Prostate gland (tissue), 2 donors: ENCODE measurements at regions not wholly inside any gene's neighbourhood (a gene's known extent, or its start where the extent isn't known, plus 50 kb on each side); places are given as distances from the start of the nearest gene placed in this dataset.
"Not testable (repeated sequence)": the region's sequence is repeated elsewhere in the genome, so short reads cannot be mapped to it uniquely, and the experiment has no call there.

Source experiments
- DNase-seq: peaks from one replicate; pipeline ENCODE4 v3.0.0-alpha.2; 2019; ENCODE audit warnings: low spot score
- H3K27ac ChIP-seq, 2 donors: fragments of 200-600 bp; sonication (generic); 2 replicates each; pipeline ENCODE4 v1.5.1; 2017 to 2019
- H3K27me3 ChIP-seq: fragments of 200-600 bp; sonication (generic); replicated peaks from 2 replicates; pipeline ENCODE4 v1.5.1; 2019; ENCODE audit not compliant: insufficient read depth
- H3K36me3 ChIP-seq, 2 donors: fragments of 200-600 bp; sonication (generic); 1 replicate in 1 of 2; 2 replicates in 1 of 2; pipeline versions ENCODE4 v1.5.1 to v1.8.1; 2017 to 2019
- H3K4me1 ChIP-seq: fragments of 200-600 bp; sonication (generic); replicated peaks from 2 replicates; pipeline ENCODE4 v1.5.1; 2019
- H3K4me3 ChIP-seq, 2 donors: fragments of 200-600 bp; sonication (generic); 2 replicates each; pipeline ENCODE4 v1.5.1; 2017 to 2019
- H3K9me3 ChIP-seq: fragments of 200-600 bp; sonication (generic); 2 replicates; pipeline ENCODE4 v1.5.1; 2017
- POLR2A ChIP-seq: fragments of 450-650 bp; IDR thresholded peaks from one replicate; pipeline ENCODE4 v1.6.1; 2016; ENCODE audit warnings: antibody characterized with exemption, mild to moderate bottlenecking
- POLR2AphosphoS5 ChIP-seq: sonication (generic); formaldehyde crosslinking; IDR thresholded peaks from one replicate; pipeline ENCODE4 v1.6.1; 2017; ENCODE audit warnings: antibody characterized with exemption
- WGBS: methylation state at CpG from one replicate; pipeline ENCODE4 v1.1.5; 2018; 5-methylcytosine and 5-hydroxymethylcytosine counted together
- intact Hi-C: fragments of 100-400 bp; cut with DNase I; formaldehyde crosslinking; loops from one replicate; pipeline ENCODE4 v1.14.2; 2022
- TF ChIP-seq, protein P1 (sequence below), 4 experiments: fragments of 200-600 bp in 2 of 4; fragments of 450-650 bp in 2 of 4; sonication (generic) in 2 of 4; IDR thresholded peaks; 1 replicate in 3 of 4; 2 replicates in 1 of 4; pipeline ENCODE4 v1.5.1; 2016 to 2019; ENCODE audit warnings: antibody characterized with exemption in 4 of 4, mild to moderate bottlenecking in 2 of 4, moderate library complexity in 2 of 4

DNA sequence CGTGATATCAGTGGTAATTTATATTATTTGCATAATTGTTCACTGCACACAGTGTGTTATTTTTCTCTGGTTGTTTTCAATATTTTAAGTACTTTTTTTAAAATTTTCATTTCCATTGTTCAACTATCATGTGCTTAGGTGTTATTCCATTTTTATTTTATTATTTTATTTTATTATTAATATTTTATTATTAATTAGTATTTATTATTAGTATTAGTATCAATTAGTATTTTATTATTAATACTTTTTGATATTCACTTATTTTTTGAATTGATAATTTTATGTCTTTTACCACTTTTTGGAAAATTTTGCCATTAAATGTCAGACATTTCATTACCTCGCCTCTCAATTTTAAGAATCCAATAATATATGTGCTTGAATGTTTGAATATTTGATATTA lies 593.8 kb upstream of the GRM3 start:
- Histone ChIP-seq H3K9me3 (no peaks in the 10 kb centered on the region), H3K4me1 (no peaks in the 10 kb centered on the region), H3K36me3 (no peaks in the 10 kb centered on the region), H3K27ac (no peak overlapping the region), H3K4me3 (no peak overlapping the region), H3K27me3 (no peaks in the 10 kb centered on the region)
- intact Hi-C loops = no loop called here
- WGBS = 82% methylated on average over 2 of the region's 2 CpGs
- DNase-seq = no peak
- TF ChIP-seq POLR2A (no peak), POLR2AphosphoS5 (no peak)
- TF ChIP-seq, protein P1, sequence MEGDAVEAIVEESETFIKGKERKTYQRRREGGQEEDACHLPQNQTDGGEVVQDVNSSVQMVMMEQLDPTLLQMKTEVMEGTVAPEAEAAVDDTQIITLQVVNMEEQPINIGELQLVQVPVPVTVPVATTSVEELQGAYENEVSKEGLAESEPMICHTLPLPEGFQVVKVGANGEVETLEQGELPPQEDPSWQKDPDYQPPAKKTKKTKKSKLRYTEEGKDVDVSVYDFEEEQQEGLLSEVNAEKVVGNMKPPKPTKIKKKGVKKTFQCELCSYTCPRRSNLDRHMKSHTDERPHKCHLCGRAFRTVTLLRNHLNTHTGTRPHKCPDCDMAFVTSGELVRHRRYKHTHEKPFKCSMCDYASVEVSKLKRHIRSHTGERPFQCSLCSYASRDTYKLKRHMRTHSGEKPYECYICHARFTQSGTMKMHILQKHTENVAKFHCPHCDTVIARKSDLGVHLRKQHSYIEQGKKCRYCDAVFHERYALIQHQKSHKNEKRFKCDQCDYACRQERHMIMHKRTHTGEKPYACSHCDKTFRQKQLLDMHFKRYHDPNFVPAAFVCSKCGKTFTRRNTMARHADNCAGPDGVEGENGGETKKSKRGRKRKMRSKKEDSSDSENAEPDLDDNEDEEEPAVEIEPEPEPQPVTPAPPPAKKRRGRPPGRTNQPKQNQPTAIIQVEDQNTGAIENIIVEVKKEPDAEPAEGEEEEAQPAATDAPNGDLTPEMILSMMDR (IDR thresholded peaks at IDR 0.05) = no peak

DNA sequence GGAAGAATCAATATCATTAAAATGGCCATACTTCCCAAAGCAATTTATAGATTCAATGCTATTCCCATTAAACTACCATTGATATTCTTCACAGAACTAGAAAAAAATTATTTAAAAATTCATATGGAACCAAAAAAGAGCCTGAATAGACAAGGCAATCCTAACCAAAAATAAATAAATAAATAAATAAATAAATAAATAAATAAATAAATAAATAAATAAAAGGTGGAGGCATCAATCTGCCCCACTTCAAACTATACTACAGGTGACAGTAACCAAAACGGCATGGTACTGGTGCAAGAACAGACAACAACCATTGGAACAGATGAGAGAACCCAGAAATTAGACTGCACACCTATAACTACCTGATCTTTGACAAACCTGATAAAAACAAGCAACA lies 598.5 kb upstream of the GRM3 start:
- H3K27ac ChIP-seq, H3K9me3 ChIP-seq, H3K4me1 ChIP-seq, DNase-seq, intact Hi-C loops, H3K27me3 ChIP-seq, H3K36me3 ChIP-seq, H3K4me3 ChIP-seq: not testable (repeated sequence)
- WGBS = 100% methylated on average over 1 of the region's 1 CpG

DNA sequence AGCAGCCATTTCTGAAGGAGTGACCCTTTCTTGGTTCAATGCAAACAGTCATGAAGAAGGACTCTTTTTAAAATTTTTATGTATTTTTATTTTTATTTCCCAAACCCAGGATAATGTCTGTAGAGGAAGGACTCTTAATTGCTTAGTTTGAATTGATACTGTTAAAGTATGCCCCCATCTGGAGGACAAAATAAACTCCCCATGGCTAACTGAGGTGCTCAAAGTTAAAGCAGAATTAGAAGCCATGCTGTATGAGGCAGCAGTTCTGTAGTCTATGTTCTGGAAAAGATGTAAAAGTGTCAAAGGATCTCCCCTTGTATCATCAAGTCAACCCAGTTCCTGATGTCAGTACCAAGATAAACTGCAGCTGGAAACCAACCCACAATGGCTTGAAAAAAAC lies 617.9 kb upstream of the GRM3 start:
- H3K27me3 ChIP-seq = no peaks in the 10 kb centered on the region
- no peak for DNase-seq
- intact Hi-C loops = no loop called here
- no peak overlapping the region for H3K27ac ChIP-seq
- H3K36me3 ChIP-seq = no peaks in the 10 kb centered on the region
- TF ChIP-seq POLR2AphosphoS5 = no peak
- no peak for TF ChIP-seq POLR2A
- TF ChIP-seq, protein P1 (IDR thresholded peaks at IDR 0.05) = no peak
- H3K4me3 ChIP-seq = no peak overlapping the region
- H3K9me3 ChIP-seq = no peaks in the 10 kb centered on the region
- H3K4me1 ChIP-seq = no peaks in the 10 kb centered on the region

DNA sequence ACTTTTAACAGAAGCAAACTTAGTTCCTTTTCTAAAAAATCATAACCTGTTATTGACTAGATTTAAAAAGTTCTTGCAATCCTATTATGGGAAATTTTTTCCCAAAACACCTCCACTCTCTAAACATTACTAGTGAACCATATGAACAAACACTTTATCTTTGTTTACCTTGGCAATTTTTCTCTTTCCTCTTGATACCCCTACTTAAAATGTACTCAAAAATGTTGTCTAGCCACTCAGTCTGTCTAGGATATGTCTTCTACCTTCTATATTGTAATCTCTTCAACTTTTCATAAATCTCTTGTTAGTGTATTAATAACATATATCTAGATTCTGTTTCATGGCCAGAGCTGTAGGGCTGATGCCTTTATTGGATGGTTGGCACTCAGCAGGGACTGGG lies 630.0 kb upstream of the GRM3 start:
- intact Hi-C loops = no loop called here

DNA sequence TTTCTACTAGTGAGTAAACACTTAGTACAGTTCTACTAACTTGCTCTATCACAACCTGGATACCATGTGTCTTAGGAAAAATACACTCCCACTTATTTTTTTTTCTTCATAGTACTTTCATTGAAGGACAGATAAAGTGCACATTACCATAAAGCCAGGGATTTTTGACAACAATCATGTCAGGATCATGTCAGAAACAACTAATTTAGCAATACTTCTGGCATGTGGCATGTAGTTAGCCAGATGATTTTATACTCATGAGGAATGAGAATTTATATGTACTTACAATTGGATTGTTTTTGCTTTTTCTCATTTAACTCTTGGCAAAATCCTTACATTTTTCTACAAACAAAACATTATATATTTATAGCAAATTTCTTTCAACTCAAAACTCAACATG lies 630.7 kb upstream of the GRM3 start:
- DNase-seq = no peak
- Histone ChIP-seq H3K9me3 (no peaks in the 10 kb centered on the region), H3K4me1 (no peaks in the 10 kb centered on the region), H3K4me3 (no peak overlapping the region), H3K36me3 (no peaks in the 10 kb centered on the region), H3K27me3 (no peaks in the 10 kb centered on the region), H3K27ac (no peak overlapping the region)
- TF ChIP-seq POLR2AphosphoS5 = no peak
- TF ChIP-seq, protein P1 (IDR thresholded peaks at IDR 0.05) = no peak
- no peak for TF ChIP-seq POLR2A
- intact Hi-C loops = no loop called here

More for the DNA sequence above, 630.0 kb upstream of the GRM3 start:
- H3K4me1 ChIP-seq = no peaks in the 10 kb centered on the region
- H3K4me3 ChIP-seq = no peak overlapping the region
- no peak overlapping the region for H3K27ac ChIP-seq
- H3K36me3 ChIP-seq = no peaks in the 10 kb centered on the region
- TF ChIP-seq POLR2AphosphoS5 (no peak), POLR2A (no peak)
- TF ChIP-seq, protein P1 (IDR thresholded peaks at IDR 0.05) = no peak
- H3K27me3 ChIP-seq = no peaks in the 10 kb centered on the region
- no peaks in the 10 kb centered on the region for H3K9me3 ChIP-seq
- DNase-seq = no peak

DNA sequence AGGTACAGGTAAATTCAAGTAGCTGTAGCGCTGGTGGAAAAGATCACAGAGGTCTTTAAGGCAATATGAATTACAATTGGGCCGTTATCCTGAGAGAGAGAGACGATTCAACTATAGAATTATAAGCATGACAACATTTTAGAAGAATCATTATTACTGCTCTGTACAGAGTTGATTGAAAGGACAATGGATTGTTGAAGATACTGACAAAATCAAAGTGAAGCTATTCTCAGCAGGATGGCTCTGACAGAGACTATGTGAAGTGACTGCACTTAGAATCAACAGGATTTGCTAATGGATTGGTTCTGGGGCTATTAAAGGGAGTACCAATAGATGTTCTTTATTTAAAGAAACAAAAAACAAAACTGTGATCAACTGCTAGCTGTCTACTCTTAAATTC lies 634.8 kb upstream of the GRM3 start:
- TF ChIP-seq POLR2A (no peak), POLR2AphosphoS5 (no peak)
- TF ChIP-seq, protein P1 (IDR thresholded peaks at IDR 0.05) = no peak
- Histone ChIP-seq H3K4me1 (no peaks in the 10 kb centered on the region), H3K9me3 (no peaks in the 10 kb centered on the region), H3K36me3 (no peaks in the 10 kb centered on the region), H3K27me3 (no peaks in the 10 kb centered on the region), H3K27ac (no peak overlapping the region), H3K4me3 (no peak overlapping the region)
- WGBS = 59% methylated on average over 3 of the region's 3 CpGs
- DNase-seq = no peak
- intact Hi-C loops = no loop called here
